NCI-H1694 treated with DMSO at 0.1 percent for 48 hours (cell line): ENCODE measurements at regions not wholly inside any gene's neighbourhood (a gene's known extent, or its start where the extent isn't known, plus 50 kb on each side); places are given as distances from the start of the nearest gene placed in this dataset.
"Not testable (repeated sequence)": the region's sequence is repeated elsewhere in the genome, so short reads cannot be mapped to it uniquely, and the experiment has no call there.

Experiments used
- DNase-seq: peaks from one replicate; lab custom pipeline; 2025; lab: John Stamatoyannopoulos, UW

DNA sequence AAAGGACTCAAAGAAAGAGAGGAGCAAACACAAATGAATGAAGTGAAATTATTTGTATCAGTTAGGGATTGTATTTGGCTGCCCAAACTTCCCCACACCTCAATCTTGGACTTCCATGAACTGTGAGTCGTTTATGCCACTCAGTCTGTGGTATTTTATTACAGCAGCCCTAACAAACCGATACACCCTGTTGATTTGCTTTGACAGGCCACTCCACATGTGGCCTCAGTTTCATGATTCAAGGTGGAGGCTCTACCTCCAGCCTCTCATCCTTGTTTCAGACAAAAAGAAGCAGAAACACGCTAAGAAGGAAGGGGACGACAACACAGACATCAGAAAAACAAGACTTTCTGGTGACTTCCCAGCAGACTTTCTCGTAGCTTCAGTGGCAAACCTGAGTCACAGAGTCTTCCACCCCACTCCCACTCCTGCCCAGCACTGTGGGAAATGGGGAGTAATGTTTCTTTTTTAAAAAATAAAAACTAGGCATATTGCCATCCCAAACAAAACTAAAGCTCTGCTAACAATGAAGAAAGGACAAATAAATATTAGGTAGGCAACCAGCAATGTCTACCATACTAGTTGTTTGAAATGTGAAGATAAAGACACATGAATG lies 52.2 kb upstream of the ABCA1 start:
- DNase-seq, result no peak

DNA sequence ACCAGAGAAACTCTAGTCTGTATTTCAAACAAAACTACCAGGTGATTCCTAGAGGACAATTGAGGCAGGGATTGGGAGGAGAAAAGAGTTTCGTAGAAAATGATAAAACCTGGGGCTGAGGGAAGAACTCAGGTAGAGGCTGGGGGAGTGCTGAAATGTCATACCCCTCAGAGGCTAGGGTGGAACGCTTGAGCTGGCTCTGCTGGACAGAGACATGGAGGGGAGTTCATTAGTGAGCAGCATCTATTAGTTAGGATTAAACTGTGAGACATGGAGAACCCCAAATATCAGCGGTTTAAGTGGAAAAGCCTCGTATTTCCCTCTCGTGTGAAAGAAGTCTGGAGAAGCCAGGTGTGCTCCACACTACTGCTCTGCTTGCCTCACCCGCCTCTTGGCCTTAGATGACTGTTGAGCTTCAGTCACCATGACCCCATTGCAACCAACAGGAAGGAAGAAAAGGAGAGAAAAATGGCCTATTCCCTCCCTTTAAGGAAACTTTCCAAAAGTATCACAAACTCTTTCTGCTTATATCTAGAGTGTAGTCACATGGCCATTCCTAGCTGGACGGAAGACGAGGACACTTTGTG lies 53.7 kb upstream of the ABCA1 start:
- DNase-seq, result no peak

DNA sequence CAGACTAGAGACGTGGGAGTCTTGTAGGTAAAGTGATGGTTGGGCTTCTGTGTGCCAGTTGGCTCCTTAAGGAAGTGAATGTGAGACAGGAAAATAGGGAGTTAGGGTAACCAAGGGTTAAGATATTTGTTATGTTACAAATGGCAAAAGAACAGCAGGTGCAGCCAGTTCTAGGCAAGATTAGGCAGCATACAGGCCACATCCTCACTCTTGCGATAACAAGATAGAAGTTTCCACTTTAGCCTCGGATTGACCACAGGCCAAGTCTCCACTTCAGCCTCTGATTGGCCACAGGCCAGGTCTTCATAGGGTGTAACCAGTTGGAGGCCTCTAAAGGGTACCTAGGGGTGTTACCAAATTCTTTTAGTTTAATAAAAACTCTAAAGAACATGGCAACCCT lies 54.6 kb upstream of the ABCA1 start:
- DNase-seq, result no peak

DNA sequence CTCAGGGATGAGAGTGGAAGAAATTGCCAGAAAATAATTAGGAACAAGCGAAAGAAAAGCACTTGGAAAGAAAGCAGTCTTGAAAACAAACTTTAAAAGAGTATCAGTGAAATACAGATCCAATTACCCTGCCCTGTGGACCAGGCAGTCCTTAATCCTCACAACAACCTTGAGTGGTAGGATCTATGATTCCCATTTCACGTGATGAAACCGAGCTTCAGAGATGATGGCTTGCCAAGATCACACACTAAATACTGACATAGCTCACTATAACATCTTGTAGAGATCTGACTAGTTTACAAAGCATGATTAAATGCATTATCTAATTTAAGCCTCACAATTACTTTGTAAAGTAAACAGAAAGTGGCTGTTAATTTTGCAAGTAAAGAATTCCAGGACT lies 55.5 kb upstream of the ABCA1 start:
- DNase-seq, result no peak

DNA sequence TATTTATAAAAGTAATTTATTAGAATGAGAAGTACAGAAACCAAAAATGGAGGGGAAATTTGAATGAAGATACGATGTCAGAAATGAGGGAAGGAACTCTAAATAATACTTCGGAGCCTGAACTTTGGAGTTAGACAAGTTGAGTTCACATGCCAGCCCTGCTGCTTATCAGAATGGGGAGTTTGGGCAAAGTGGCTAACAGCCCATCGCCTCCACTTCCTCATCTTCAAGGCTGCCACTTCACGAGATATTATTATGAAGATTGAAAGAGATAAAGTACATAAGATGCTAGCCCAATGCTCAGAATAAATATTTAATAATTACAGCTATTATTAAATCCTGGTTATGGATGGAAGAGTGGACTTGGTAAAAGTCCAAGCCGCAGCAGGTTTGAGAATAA lies 56.2 kb upstream of the ABCA1 start:
- no peak for DNase-seq

DNA sequence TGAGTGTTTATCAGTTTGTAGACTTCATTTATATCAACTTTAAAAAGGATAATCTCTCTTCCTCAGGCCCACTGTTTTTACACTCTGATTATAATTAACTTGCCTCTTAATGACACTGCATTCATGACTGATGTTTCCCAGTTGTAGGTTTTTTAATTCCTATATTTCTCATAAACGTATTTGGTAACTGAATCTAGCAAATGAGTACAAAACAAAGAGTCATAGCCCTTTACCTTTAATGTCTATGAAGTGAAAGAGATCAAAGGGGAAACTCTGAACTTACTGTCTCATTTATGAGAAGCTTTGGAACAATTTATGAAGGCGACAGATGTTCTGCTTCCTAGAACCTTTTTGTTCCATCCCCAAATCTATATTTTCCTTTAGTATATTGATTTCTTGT lies 56.6 kb upstream of the ABCA1 start:
- no peak for DNase-seq

DNA sequence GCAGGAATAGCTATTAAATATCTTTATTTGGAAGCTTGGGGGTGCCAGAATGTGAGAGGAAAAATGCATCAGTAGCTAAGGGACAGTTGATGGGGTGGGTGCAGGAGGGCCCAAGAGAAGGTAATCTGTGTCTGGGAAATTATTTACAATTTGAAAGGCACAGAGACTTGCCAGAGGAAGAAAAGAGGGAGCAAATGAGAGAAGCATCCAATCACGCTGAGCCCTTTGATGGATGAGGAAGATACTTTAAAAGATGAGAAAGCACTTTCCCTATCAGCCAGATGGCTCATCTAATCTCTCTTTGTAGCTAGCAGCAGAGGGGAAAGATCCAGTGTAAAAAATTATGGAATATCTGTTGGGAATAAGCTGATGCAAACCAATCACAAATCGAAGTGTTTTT lies 57.0 kb upstream of the ABCA1 start:
- DNase-seq, result no peak

DNA sequence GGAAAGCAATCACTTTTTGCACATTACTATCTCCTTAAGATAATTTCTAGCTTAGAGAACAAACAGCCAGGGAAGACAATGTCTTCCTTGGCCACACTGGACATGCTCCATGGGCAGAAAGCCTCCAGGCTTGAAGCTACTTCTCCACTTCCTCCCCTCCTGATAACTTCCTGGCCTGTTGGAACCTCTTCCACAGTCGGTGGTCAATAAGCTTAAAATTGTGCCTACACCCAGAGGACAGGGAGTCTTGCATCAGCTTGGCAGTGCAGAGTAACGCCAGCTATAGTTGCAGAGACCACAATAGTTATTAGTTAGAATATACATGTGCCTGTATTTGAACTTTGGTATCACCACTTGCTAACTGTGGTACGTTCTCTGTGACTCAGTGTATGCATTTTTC lies 58.1 kb upstream of the ABCA1 start:
- no peak for DNase-seq

DNA sequence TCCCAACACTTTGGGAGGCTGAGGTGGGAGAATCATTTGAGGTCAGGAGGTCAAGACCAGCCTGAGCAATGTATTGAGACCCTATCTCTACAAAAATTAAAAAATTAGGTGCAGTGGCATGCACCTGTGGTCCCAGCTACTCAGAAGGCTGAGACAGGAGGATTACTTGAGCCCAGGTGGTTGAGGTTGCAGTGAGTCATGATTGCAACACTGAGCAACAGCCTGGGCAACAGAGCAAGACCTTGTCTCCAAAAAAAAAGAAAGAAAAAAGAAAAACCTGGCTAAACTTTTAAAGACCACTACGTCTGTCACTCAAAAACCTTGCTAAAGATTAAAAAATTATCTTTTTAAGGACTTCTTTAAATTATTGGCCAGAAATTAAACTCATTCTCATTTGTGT lies 59.8 kb upstream of the ABCA1 start:
- no peak for DNase-seq

DNA sequence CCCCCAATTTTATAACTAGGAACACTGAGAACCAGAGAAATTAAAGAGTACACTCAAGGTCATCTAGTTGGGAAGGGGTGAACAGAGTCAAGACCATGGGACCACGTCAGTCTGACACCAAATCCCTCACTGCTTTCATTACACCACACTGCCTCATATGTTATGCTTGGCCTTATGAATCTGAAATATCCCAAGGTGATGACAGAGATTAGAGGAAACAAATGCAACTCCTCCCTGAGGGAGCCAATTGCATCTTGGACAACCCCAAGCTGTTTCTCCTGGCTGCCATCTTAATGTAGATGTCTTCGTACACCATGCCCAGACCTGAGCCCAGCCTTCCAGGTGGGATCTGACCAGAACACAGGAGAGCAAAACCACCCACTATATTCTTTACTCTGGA lies 60.6 kb upstream of the ABCA1 start:
- no peak for DNase-seq

DNA sequence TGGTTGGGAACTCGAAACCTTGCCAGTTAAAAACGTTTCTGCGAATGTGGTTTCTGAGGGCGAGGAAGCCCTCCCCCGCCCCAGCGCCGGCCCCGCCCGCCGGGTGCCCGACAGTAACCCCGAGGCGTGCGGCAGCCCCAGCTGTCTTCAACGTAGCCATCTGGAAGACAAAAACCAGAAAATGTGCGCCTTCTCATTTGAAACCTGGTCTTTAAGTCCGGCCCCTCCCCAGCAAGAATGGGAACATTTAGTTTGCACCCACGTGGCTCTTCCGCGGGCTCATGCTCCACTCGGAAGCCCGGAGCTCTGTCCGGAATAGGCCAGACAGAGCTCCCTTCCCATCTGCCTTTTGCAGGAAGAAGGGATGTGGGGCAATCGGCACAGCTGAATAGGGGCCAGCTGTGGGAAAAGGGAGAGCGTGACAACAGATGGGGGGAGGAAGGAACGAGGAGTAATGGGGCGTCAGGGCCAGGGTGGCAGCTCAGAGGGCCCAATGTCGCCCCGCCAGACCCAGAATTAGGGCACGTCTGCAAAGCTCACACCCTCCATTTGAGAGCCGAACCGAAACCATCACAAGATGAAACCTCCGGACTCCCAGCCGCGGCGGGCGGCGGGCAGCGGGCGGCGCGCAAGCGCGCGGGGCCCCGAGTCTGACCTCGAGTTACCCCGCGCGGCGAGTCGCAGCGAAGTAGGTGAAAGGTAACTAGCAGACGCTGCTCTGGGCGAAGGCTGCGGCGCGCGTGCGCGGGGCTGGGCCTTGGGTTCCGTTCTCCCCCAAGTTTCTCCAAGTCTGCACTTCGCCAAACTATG lies 63.4 kb upstream of the ABCA1 start:
- DNase-seq, result peak; percentile 74

DNA sequence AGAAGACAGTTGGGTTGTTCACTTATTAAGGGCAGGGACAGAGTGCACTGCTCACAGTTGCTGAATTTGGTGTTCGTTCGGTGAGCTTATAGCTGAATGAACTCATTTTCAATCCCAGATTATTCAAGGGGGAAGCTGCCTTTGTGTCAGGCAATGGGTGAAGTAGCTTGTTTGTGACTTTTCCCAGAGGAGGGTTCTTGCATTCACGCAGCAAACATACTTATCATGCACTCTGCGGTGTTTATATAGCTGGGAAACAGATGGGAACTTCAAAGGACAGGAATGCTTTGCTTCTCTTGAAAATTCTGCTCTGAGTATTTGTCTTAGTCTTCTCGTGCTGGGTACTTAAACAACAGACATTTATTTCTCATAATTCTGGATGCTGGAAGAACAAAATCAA lies 64.7 kb upstream of the ABCA1 start:
- peak; percentile 19 for DNase-seq

DNA sequence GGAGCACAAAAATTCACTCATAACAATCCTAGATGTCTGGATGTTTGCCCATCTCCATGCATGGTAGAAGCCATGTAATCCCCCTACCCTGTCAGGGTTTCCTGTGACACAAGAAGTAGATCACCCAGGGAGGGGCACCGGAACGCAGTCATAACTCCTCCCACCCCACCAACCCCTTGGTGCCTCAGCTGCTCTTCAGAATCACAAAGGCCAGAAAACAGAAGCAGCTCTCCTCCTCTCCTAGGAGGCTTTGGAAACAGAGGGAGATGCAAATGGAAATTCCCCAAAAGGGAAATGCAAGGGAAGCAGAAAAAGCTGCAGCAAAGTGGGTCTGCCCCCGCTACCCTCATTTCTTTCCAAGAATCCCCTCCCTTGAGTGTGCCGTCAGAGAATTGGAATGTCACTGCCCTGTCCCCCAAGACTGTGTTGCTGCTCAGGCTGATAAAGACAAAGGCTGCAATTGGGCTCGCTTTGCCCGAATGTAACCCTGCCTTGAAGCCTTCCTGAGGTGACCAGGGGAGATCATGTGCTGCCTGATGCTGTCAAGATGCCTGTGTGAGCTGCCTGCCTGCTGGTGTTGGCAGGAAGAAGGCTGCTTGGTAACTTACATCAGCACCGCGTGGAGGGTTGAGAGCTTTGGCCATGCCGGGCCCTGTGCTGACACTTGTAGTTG lies 65.5 kb upstream of the ABCA1 start:
- no peak for DNase-seq

DNA sequence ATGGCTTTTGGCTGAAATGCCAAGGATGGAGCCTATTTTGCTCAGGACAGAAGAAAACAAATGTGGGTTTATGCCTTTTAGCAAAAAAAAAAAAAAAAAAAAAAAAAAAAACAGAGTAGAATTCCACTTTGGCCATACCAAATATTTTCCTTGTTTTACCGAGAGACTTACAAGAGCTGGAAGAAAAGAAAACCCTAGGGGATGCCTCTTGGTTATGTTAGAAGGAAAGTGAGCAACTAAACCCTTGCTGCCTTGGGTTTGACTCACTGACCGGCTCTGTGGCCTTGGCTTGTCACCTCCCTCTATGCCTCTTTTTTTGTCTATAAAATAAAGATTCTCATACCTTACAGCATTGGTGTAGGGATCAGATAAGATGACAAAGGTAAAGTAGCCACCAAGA lies 69.6 kb upstream of the ABCA1 start:
- no peak for DNase-seq

DNA sequence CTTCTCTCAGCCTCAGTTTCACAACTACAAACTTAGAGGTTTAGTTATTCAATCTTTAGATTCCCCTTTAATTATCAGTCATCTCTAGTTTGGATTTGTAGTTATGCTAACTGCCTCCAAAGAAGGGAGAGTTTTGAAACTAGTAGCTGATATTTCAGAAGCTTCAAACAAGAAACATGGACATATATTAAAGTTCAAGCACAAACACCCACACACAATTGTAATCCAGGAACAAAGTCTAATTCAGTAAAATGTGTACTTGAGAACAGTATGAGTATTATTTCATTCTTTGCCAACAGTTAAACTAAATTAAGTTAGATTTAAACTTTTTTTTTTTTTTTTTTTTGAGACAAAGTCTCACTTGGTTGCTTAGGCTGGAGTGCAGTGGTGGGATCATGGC lies 71.2 kb upstream of the ABCA1 start:
- DNase-seq, result no peak

DNA sequence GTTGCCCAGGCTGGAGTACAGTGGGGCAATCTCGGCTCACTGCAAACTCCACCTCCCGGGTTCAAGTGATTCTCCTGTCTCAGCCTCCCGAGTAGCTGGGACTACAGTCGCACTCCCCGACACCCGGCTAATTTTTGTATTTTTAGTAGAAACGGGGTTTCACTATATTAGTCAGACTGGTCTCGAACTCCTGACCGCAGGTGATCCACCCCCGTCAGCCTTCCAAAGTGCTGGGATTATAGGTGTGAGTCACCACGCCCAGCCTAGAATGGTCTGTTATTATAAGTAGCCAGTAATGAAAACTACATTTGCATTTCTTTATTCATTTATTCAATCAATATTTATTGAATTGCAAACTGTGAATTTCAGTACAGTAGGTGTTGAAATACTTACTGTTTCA lies 72.6 kb upstream of the ABCA1 start:
- not testable (repeated sequence) for DNase-seq

DNA sequence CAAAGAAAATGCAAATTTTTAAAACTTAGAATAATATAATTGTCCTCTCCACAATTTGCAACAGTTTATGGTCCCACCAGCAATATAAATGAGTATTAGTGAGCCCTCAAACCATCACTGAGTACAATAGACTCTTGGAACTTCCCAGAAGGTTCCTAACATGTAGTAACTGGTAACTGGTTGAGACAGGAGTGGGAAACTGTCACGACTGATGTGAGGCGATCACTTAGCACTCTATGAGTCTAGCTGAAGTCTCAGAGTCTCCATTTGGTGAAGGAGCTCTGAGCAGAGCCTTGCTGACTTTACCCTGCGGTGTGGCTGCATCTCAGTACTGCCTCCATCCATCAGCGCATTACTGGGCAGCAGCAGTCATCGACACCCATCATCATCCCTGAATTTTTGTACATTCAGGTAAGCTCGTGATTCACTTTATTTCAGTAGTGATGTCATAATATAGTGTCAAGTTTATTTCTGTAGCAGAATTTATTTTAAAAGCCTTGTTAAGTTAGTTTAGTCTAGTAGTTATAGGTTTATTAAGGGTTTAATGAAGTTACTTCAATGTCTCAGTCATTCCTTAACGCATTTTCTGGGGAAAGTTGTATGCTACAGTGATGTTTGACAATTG lies 76.6 kb upstream of the ABCA1 start:
- no peak for DNase-seq

DNA sequence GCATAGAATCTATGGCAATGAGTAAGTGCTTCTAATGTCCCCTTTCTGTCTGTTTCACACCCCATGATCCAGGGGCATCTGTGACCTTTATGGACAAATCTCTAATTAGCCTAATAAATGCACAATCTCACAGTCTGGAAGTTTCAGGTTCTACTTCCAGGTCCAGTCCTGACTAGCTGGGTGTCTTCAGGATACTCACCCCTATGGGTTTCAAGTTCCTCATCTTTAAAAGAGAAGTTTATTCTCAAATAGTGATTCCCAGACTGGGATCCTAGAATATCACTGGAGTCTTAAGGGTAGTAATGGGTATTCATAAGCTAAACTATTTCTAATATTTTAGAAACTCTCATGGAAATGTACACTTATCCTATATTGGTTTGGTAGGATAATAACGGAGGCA lies 77.2 kb upstream of the ABCA1 start:
- no peak for DNase-seq

DNA sequence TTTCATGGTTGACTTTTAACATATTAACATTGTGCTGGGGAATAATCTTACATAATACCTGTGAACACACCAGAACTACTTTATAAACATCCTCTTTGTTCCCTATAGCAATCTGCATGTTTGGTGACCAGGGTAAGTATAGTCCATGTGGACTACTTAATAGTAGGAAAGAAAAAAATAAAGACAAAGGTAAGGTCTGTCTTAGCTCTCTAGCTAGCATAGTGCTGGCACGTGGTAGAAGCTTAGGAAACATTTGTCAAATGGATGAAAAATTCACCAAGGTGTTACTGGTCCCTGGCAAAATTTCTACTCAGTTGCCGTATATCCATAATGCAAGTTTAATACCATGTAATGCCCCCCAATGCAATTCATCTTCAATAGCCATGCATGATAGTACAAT lies 78.6 kb upstream of the ABCA1 start:
- DNase-seq, result no peak

DNA sequence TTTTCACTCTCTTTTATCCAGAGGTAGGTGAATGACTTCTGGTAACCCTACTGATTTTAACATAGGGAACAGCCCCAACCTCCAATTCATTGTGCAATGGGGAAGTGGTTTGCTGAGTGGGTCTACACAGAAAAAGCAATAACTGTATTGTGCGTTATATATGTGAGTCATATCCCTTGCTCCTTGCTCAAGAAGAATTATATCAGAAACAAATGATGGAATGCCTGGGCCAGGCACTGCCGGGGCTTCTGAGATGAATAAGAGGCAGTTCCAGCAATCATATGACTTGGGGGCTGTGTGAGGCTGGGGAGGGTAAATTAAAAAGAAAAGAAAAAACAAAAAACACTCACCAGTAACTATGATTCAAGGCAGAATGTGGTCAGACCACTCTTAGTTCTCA lies 79.2 kb upstream of the ABCA1 start:
- DNase-seq, result no peak

DNA sequence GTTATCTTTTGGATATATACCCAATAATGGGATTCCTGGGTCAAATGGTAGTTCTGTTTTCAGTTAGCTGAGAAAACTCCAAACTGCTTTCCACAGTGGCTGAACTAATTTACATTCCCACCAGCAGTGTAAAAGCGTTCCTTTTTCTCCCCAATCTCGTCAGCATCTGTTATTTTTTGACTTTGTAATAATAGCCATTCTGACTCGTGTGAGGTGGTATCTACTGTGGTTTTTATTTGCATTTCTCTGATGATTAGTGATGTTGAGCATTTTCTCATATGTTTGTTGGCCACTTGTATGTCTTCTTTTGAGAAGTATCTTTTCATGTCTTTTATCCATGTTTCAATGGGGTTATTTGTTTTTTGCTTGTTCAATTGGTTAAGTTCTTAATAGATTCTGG lies 82.1 kb upstream of the ABCA1 start:
- not testable (repeated sequence) for DNase-seq

DNA sequence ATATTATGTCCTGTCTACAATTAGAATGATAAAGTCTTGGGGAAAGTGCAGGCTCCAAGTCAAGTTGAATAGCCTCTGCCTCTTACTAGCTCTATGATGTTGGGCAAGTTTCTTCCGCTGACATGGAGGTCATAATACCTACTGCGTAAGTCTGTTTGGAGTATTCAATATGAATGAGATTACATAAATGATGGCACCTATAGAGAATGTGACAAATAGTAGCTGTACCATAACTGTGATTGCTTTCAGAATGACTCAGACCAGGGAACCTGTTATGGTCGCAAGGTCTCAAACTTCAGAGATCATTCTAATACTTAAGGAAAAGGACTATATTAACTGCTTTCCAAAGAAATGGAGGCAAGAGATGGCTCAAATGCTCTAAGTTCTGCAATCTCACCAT lies 94.0 kb upstream of the ABCA1 start:
- DNase-seq, result no peak

DNA sequence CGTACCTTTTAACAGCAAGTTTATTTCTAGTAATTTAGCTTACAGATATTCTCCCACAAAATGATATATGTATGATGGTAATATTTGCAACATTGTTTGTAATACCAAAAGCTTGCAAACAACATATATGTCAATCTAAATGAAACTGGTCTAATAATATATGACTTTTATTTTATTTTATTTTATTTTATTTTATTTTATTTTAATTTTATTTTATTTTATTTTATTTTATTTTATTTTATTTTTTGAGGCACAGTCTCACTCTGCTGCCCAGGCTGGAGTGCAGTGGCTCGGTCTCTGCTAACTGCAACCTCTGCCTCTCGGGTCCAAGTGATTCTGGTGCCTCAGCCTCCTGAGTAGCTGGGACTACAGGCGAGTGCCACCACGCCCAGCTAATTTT lies 94.6 kb upstream of the ABCA1 start:
- not testable (repeated sequence) for DNase-seq
